NCI-H1092 (cell line): ENCODE measurements at regions not wholly inside any gene's neighbourhood (a gene's known extent, or its start where the extent isn't known, plus 50 kb on each side); places are given as distances from the start of the nearest gene placed in this dataset.

Experiments
- DNase-seq: peaks from one replicate; lab custom pipeline; 2025; lab: John Stamatoyannopoulos, UW

DNA sequence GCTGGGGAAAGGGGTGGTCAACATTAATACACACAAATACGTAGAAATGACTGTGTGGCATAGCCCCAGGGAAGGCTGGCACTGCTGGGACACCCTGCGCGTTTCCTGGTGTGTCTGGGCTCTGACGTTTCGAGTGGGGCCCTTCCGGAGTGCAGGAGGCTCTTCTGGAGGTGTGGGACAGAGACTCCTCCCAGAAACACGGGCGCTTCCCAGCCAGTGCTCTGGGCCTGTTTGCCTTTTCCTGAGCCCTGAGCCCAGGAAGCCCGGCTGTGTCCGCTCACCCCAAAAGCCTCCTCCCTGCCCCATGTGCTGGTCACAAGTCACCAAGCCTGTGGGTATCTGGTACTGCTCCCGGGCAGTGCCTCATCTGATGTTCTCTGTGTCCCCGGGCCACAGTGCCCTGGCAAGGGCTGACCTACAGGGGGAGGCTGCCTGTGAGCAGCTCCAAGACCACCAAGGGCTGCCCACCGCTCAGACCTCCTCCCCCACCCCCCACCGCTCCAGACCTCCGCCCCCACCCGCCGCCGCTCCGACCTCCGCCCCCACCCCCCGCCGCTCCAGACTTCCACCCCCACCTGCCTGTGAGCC is 1133.3 kb downstream of the BRD1 start:
- DNase-seq: no peak

- DNase-seq: no peak
Observed at GRCh38 chr22:48693377-48694135, 1134.1 kb downstream of the BRD1 start.

- DNase-seq: no peak
Observed at GRCh38 chr22:48692734-48693376, 1134.8 kb downstream of the BRD1 start.

DNA sequence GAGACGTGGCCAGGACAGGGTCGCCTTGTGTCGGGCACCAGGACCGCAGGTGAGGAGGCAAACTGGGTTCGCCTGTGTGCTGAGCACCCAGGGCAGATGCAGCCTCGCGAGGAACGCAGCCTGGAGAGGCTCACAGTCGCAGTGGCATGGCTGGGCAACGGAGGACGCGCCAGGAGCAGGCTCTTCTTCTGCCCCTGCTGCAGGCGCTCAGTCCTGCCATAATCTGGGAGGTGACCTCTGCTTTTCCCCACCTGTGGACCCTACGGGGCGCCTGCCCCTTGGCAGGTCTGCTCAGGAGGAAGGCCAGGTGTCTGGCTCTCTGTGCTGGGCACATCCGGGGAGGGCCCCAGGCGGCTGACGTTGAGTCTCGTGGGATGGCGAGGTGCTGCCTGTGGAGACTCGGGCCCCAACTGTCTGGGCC is 1136.2 kb downstream of the BRD1 start:
- no peak for DNase-seq

- DNase-seq: no peak
Observed at GRCh38 chr22:48690583-48691317, 1136.9 kb downstream of the BRD1 start.

GRCh38 chr22:48689206-48689605 is 1138.5 kb downstream of the BRD1 start:
- DNase-seq: no peak

- DNase-seq: no peak
Observed at GRCh38 chr22:48688366-48688765, 1139.3 kb downstream of the BRD1 start.

GRCh38 chr22:48687606-48688005 is 1140.1 kb downstream of the BRD1 start:
- DNase-seq: no peak

DNA sequence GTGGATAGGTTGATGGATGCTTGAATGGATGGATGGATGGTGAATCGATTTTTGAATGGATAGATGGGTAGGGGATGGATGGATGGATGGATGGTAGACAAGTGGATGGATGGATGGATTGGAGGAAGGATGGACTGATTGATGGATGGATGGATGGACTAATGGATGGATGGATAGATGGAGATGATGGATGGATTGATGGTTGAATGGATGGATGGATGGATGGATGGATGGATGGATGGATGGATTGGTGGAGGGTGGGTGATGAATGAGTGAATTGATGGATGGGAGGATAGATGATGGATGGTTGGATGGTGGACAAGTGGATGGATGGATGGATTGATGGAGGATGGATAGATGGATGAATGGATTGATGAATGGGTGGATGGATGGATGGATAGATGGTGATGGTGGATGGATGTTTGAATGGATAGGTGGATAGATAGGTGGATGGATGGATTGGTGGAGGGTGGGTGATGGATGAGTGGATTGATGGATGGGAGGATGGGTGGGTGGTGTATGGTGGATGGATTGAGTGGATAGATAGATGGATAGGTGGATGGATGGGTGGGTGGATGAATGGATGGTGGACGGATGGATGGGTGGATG is 1140.9 kb downstream of the BRD1 start:
- no peak for DNase-seq

GRCh38 chr22:48685767-48686166 is 1141.9 kb downstream of the BRD1 start:
- no peak for DNase-seq

DNA sequence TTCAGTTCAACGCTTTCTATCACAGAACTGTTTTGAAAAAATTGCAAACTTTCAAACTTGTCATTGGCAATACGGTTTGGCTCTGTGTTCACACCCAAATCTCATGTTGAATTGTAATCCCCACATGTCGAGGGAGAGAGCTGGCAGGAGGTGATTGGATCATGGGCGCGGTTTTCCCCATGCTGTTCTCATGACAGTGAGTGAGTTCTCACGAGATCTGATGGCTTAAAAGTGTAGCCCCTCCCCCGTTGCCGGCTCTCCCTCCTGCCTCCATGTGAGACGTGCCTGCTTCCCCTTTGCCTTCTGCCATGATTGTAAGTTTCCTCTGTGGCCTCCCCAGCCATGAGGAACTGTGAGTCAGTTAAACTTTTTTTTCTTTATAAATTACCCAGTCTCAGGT is 1144.0 kb downstream of the BRD1 start:
- no peak for DNase-seq

DNA sequence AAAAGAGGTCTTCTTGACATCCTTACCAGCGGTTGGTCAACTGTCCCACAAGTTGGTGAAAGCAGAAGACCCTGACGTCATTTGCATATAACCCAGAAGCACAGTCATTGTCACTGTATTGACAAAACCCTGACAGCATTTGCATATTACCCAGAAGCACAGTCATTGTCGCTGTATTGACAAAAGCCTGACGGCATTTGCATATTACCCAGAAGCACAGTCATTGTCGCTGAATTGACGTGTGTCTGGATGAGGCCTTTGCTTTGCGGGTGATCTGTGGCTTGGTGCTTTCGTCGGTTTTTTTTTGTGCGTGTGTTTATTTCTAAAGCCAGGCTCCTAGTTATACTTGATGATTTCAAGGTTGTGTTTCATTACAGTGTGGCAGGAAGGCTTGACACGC is 1145.2 kb downstream of the BRD1 start:
- no peak for DNase-seq

DNA sequence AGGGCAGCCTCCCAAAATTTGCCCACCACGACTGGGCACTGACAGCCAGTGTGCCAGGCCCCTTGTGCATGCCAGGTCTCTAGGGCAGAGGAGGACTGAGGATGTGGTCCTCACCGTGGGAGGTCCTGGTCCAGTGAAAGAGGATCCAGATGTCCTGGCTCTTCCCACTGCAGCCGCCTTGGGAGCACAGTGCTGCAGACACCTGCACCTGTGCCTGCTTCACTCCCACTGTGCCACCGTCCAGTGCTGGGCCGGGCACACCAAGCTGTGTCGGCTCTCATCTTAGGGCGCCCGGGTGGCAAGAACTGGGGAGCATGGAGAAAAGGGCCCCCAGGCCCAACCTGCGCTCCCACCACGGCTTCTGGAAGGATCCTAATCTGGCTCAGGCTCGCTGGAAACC is 1147.1 kb downstream of the BRD1 start:
- DNase-seq: no peak

DNA sequence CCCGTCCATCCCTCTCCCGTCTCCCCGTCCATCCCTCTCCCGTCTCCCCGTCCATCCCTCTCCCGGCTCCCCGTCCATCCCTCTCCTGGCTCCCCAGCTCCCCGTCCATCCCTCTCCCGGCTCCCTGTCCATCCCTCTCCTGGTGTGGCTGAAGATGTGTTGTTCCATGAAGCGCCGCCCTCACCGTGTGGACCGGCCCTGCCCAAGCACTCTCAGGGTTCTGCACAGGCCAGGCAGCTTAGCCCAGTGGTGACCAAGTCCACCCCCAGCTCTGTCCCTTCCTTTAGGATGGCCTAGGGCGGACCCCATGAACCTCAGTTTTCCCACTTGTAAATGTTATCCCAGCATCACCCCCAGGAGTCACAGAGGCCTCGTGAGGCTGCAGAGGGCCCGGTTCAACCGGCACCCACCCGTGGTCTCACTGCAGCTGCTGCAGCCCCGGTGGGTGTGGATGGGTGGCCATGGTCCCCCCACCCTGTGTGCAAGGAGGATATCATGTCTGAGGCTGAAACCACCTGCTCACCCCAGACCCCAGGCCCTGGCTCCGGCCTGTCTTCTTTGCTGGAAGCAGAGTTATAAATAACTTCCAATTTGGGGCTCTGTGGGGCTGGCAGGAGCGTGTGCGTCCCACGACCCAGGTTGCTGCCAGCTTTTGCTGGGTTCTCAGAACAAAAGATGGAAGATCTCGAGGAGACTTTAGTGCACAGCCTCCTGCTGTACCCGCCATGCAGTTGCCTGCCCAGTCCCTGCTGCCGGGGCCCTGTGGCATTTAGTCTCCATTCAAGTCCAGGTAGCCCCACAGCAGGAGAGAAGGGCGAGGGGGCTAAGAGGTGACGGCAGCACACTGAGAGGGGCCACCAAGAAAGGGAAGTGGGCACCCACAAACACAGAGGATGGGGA is 1147.8 kb downstream of the BRD1 start:
- DNase-seq: no peak

- DNase-seq: no peak
Observed at GRCh38 chr22:48678171-48679135, 1149.2 kb downstream of the BRD1 start.

GRCh38 chr22:48677621-48678020 is 1150.1 kb downstream of the BRD1 start:
- DNase-seq: no peak

DNA sequence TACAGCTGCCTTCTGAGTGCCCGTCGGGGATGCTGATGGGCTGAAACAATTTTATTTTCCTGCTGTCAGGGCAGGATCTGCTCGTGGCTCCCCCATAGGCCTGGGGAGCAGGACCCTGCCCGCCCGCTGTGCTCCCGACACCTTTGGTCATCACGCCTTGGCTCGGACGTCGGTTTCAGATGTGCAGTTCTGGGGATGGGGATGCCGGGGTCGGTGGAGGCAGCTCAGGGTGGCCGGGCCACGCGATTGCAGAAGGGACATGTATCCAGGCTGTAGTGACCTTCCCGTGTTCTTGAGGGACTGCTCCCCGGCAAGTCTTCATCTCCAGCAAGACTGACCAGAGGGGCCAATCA is 1150.5 kb downstream of the BRD1 start:
- DNase-seq: no peak

DNA sequence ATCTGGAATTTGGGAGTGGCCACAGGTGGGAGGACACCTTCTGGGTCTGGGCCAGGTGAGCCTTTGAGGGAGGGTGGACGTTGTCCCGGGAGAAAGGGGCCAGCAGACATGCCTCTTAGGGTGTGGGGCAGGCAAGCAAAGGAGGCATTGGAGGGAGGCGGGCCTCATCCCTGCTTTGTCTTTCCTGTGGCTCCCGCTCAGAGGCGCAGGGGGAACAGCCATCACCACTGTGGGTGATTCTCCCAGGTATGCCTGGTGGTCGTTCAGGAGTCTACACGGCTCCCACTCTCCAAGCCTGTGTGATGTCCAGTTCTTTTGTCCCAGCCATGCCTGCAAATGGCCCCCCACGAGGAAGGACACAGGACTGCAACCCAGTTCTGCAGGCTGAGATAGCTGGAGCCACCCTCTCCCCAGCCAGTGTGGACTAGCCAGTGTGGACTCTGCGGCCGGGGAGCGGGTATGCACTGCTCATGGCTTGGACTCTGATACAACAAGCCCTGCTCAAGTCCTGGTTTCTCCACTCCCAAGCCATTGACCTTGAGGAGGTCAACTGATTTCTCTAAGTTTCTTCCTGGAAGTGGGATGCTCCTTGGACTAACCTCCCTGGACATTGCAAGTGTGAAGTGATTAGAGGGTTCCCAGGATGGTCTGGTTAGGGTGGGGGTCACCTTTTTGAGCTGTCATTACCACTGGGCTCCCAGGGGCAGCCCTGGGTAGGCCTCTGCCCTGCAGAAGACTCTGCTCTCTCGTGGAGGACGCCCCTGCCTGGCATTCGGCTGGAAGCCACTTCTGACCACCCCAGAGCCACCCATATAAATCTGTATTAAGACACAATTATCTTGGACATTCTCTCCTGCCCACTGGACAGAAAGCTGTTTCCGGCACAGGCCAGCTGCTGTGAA is 1151.2 kb downstream of the BRD1 start:
- DNase-seq: no peak

GRCh38 chr22:48675830-48676145 is 1151.9 kb downstream of the BRD1 start:
- DNase-seq: no peak
